H54 (cell line): ENCODE measurements at regions not wholly inside any gene's neighbourhood (a gene's known extent, or its start where the extent isn't known, plus 50 kb on each side); places are given as distances from the start of the nearest gene placed in this dataset.
"Not testable (repeated sequence)": the region's sequence is repeated elsewhere in the genome, so short reads cannot be mapped to it uniquely, and the experiment has no call there.

Experiments
- DNase-seq: peaks from one replicate; pipeline ENCODE4 v3.0.0; 2011; ENCODE audit warnings: low spot score, mixed read lengths; ENCODE audit not compliant: insufficient read length
- FAIRE-seq: peaks from 3 replicates; lab custom pipeline; 2011; peaks lifted over from hg19 to GRCh38; lab: Jason Lieb, UNC
- POLR2A ChIP-seq: IDR thresholded peaks from 2 replicates; pipeline ENCODE4 v1.6.1; 2011; ENCODE audit warnings: low read depth, mild to moderate bottlenecking, low read length

DNA sequence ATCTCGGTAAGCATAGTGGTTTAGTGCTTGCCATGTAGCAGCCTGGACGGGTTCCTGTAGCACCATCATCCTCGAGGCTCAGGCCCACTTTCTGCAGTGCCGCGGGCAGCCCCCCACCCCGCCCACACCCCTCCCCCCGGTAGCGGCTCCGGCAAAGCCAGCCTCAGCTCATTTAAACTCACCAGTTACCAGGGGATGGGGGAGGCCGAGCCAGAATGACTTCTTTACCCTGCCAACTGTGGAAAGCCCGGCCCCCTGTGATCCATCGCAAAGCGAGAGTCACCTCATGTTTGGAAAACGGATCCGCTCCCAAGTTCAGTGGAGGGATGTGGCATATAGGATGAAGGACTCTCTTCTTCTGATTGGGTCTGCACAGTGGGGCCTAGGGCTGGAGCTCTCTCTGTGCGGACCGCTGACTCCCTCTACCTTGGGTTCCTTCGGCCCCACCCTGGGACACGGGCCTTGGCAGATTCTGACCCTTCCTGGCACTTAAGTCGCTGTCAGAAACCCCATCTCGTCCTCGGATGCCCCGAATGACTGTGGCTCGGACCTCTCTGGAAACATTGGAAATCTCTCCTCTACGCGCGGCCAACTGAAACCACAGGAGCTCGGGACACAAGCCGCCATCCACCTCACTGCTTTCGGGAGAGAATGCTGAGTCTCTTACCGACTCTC is 337.8 kb upstream of the DEFB115 start:
- DNase-seq = no peak
- FAIRE-seq = no peak
- TF ChIP-seq POLR2A = no peak

DNA sequence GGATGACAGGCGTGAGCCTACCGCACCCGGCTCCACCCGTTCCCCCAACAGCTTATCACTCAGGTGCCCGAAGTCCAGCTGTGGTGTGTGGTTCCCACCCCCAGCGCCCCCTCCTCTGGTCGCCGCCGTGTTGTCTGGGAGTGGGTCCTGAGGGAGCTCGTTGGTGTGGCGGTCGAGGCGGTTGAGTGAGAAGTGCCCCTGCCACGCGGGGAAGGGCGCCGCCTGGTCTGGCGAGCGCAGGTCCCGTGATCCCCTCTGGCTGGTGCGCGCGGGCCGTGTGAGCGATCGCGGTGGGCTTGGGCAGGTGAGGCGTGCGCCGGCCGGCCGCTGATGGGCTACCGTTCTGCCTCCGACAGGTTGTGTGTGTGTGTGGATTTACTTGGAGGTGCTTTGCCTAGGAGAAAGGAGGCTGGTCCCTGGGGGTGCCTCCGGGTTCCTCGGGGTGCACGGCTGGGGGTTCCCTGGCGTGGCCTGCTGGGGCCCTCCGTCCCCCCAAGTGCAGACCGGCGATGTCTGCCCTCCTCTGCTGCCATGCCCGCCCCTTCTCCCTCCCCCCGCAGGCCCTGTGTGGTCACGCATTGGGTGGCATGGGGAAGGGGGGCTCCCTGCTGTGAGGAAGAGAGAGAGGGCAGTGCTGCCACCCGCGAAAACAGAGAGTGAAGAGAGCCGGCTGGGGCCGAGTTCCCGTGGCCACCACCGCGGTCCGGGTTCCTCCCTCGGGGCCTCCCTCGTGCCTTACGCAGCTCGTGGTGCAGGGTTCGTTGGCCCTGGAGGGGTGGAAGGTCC is 336.0 kb upstream of the DEFB115 start:
- DNase-seq (no peak), FAIRE-seq (no peak)

DNA sequence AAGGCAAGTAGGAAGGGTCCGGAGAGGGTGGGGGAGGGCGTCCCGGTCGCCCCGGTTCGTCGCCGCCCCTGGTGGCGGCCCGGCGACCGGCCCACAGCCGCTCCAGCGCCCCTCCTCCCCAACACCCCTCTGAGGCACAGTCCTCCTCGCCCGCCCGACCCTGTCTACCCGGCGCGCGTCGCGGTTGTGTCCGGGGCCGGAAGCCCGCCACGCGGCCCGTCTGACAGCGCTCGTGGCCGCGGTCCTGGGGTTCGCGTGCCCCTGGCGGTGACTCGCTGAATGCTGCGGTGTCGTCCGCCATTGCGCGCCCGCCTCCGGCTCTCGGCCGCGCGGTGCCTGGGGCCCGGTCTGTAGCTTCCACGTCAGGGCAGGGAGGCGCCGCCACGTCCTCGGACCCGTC is 335.3 kb upstream of the DEFB115 start:
- no peak for DNase-seq
- FAIRE-seq = no peak
- TF ChIP-seq POLR2A = no peak

More for the DNA sequence above, 336.0 kb upstream of the DEFB115 start:
- no peak for TF ChIP-seq POLR2A

DNA sequence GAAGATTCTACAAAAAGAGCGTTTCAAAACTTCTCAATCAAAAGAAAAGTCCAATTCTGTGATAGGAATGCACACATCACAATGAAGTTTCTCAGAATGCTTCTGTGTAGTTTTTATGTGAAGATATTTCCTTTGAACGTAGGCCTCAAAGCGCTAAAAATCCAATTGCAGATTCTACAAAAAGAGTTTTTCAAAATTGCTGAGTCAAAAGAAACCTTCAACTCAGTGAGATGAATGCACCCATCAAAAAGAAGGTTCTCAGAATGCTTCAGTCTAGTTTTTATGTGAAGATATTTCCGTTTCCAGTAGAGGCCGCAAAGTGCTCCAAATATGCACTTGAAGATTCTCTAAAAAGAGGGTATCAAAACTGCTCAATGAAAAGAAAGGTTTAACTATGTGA is 319.7 kb upstream of the DEFB115 start:
- no peak for TF ChIP-seq POLR2A
- DNase-seq (no peak), FAIRE-seq (no peak)

DNA sequence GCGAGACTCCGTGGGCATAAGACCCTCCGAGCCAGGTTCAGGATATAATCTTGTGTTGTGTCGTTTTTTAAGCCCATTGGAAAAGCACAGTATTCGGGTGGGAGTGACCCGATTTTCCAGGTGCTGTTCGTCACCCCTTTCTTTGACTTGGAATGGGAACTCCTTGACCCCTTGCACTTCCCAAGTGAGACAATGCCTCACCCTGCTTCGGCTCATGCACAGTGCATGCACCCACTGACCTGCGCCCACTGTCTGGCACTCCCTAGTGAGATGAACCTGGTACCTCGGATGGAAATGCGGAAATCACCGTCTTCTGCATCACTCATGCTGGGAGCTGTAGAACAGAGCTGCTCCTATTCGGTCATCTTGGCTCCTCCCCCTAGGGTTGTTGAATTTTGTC is 307.7 kb upstream of the DEFB115 start:
- DNase-seq = no peak
- no peak for TF ChIP-seq POLR2A
- no peak for FAIRE-seq

DNA sequence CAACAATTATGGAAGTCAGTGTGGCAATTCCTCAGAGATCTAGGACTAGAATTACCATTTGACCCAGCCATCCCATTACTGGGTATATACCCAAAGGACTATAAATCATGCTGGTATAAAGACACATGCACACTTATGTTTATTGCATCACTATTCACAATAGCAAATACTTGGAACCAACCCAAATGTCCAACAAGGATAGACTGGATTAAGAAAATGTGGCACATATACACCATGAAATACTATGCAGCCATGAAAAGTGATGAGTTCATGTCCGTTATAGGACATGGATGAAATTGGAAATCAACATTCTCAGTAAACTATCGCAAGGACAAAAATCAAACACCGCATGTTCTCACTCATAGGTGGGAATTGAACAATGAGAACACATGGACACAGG is 306.4 kb upstream of the DEFB115 start:
- DNase-seq, FAIRE-seq: not testable (repeated sequence)

DNA sequence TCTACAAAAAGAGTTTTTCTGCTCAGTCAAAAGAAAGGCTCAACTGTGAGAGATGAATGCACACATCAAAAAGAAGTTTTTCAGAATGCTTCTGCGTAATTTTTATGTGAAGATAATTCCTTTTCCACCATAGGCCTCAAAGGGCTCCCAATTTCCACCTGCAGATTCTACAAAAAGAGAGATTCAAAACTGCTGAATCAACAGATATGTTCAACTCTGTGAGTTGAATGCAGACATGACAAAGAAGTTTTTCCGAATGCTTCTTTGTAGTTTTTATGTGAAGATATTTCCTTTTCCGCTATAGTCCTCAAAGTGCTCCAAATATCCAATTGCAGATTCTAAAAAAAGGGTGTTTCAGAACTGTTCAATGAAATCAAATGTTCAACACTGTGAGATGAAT is 300.8 kb upstream of the DEFB115 start:
- not testable (repeated sequence) for FAIRE-seq, DNase-seq

DNA sequence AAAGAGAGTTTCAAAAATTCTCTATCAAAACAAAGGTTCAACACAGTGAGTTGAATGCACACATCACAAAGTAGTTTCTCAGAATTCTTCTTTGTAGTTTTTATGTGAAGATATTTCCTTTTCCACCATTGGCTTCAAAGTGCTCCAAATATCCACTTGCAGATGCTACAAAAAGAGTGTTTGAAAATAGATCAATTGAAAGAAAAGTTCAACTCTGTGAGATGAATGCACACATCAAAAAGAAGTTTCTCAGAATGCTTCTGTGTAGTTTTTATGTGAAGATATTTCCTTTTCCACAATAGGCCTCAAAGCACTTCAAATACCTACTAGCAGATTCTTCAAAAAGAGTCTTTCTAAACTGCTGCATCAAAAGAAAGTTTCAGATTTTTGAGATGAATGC is 298.3 kb upstream of the DEFB115 start:
- FAIRE-seq, DNase-seq: not testable (repeated sequence)

DNA sequence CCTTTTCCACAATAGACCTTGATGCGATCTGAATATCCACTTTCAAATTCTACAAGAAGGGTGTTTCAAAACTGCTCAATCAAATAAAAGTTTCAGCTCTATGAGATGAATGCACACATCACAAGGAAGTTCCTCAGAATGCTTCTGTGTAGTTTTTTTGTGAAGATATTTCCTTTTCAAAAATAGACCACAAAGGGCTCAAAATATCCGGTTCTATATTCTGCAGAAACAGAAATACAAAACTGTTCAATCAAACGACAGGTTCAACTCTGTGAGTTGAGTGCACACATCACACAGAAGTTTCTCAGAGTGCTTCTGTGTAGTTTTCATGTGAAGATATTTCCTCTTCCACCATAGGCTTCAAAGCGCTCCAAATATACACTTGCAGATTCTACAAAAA is 293.9 kb upstream of the DEFB115 start:
- TF ChIP-seq POLR2A = no peak
- no peak for DNase-seq
- no peak for FAIRE-seq

DNA sequence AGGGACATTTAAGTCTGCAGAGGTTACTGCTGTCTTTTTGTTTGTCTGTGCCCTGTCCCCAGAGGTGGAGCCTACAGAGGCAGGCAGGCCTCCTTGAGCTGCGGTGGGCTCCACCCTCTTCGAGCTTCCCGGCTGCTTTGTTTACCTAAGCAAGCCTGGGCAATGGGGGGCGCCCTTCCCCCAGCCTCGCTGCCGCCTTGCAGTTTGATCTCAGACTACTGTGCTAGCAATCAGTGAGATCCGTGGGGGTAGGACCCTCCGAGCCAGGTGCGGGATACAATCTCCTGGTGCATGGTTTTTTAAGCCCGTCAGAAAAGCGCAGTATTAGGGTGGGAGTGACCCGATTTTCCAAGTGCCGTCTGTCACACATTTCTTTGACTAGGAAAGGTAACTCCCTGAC is 281.6 kb upstream of the DEFB115 start:
- not testable (repeated sequence) for FAIRE-seq, DNase-seq

DNA sequence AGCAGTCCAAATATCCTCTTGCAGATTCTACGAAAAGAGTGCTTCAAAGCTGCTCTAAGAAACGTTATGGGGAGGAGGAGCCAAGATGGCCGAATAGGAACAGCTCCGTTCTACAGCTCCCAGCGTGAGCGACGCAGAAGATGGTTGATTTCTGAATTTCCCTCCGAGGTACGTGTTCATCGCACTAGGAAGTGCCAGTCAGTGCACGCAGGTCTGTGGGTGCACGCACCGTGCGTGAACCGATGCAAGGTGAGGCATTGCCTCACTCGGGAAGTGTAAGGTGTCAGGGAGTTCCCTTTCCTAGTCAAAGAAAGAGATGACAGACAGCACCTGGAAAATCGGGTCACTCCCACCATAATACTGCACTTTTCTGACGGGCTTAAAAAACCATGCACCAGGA is 272.1 kb upstream of the DEFB115 start:
- no peak for TF ChIP-seq POLR2A
- FAIRE-seq (no peak), DNase-seq (no peak)
